Upper lobe of right lung (tissue), 1 donor: ENCODE measurements at regions not wholly inside any gene's neighbourhood (a gene's known extent, or its start where the extent isn't known, plus 50 kb on each side); places are given as distances from the start of the nearest gene placed in this dataset.
"Not testable (repeated sequence)": the region's sequence is repeated elsewhere in the genome, so short reads cannot be mapped to it uniquely, and the experiment has no call there.

Experiments
- ATAC-seq: fragments of 200-7000 bp; cut with Tn5 transposase; one replicate; pipeline ENCODE4 v1.9.1; 2020; ENCODE audit warnings: mild to moderate bottlenecking, moderate library complexity
- DNase-seq: peaks from one replicate; pipeline ENCODE4 v3.0.0-alpha.2; 2020
- H3K27ac ChIP-seq: fragments of 200-600 bp; one replicate; pipeline ENCODE4 v1.8.0; 2022
- H3K27me3 ChIP-seq: fragments of 200-600 bp; one replicate; pipeline ENCODE4 v1.8.0; 2022; ENCODE audit warnings: mild to moderate bottlenecking
- H3K36me3 ChIP-seq: fragments of 200-600 bp; one replicate; pipeline ENCODE4 v1.8.0; 2022
- H3K4me1 ChIP-seq: fragments of 200-600 bp; one replicate; pipeline ENCODE4 v1.8.0; 2022
- H3K4me3 ChIP-seq: fragments of 200-600 bp; one replicate; pipeline ENCODE4 v1.8.0; 2022; ENCODE audit warnings: mild to moderate bottlenecking
- H3K9me3 ChIP-seq: fragments of 200-600 bp; one replicate; pipeline ENCODE4 v1.8.0; 2022
- CTCF ChIP-seq: fragments of 200-600 bp; IDR thresholded peaks from one replicate; pipeline ENCODE4 v1.8.0; 2022; ENCODE audit warnings: antibody characterized with exemption
- intact Hi-C: fragments of 100-400 bp; cut with DNase I; formaldehyde crosslinking; loops from one replicate; pipeline ENCODE4 v1.11.0; 2022
- donor health status: DM: no; HTN: yes; CAD: no; lungs with severe emphysema.

DNA sequence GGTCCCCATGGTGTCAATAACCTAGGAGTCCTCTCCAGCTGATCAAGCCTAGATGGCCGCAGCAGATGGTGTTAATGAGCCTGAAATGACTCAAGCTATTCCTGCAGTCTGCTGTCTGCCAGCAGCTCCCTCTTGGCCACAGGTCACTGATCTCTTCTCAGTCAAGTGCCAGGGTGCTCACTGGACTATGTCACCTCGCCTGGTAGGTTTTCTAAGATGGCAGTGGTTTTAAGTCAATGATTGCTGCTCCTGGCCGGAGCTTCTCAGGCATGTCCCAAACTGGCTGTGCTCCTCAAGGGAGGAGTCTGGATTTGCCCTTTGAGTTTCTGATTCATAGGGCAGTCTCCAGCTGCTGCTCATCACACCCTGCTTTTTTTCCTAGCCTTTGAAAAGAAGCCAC, 58.6 kb upstream of the SHISA6 start:
- Histone ChIP-seq H3K9me3 (no peaks in the 10 kb centered on the region), H3K27ac (no peak overlapping the region), H3K27me3 (no peaks in the 10 kb centered on the region), H3K36me3 (no peaks in the 10 kb centered on the region), H3K4me1 (no peaks in the 10 kb centered on the region), H3K4me3 (no peak overlapping the region)
- no peak for TF ChIP-seq CTCF
- intact Hi-C loops, result no loop called here
- ATAC-seq (no peak), DNase-seq (no peak)

DNA sequence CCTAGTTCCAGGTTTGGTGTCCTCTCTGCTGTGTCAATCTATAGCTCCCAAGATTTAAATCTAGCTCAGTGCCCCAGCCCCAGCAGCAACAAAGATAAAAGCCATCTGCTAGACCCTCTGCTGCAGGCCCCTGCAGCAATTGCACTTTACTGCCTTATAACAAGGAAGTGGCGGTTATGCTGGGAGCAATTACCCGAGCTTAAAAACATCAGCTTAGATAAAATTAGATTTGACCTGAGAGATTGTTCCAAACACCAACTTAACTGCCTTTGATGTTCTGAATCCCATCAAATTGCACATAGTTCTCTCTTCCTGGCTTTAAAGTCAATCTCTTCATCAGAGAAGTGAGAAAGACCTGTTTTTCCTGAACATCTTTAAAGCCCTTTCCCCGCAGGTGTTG, 62.4 kb upstream of the SHISA6 start:
- intact Hi-C loops, result no loop called here
- H3K4me3 ChIP-seq, result no peak overlapping the region
- H3K27ac ChIP-seq, result no peak overlapping the region
- no peaks in the 10 kb centered on the region for H3K9me3 ChIP-seq
- no peaks in the 10 kb centered on the region for H3K36me3 ChIP-seq
- DNase-seq (no peak), ATAC-seq (no peak)
- TF ChIP-seq CTCF, result no peak
- no peaks in the 10 kb centered on the region for H3K4me1 ChIP-seq
- no peaks in the 10 kb centered on the region for H3K27me3 ChIP-seq

DNA sequence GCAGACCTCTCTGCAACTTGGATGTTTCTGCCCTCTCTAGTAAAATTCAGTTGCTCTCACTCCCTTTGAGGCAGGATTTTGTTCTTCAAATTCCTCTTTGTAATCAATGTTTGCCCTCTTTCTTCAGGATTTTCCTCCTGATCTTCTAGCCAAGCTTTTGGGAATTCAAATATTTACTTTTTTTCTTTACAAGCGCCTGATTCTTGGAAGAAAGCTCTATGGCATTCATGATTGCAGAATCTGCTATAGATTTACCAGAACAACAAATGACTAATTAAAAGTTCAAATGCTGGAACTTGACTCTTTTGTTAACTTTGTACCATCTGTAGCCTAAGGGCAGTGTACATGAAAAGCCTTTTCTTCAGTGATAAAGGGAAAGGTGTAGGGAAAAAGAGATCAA, 63.7 kb upstream of the SHISA6 start:
- Histone ChIP-seq H3K27ac (no peak overlapping the region), H3K4me1 (no peaks in the 10 kb centered on the region), H3K4me3 (no peak overlapping the region), H3K36me3 (no peaks in the 10 kb centered on the region), H3K9me3 (no peaks in the 10 kb centered on the region), H3K27me3 (no peaks in the 10 kb centered on the region)
- TF ChIP-seq CTCF, result no peak
- ATAC-seq (no peak), DNase-seq (no peak)
- intact Hi-C loops, result no loop called here

- H3K27me3 ChIP-seq, result no peaks in the 10 kb centered on the region
- H3K9me3 ChIP-seq, result no peaks in the 10 kb centered on the region
- intact Hi-C loops, result no loop called here
- no peaks in the 10 kb centered on the region for H3K36me3 ChIP-seq
- no peak overlapping the region for H3K4me3 ChIP-seq
- no peak overlapping the region for H3K27ac ChIP-seq
- ATAC-seq, result no peak
- no peak for DNase-seq
- no peaks in the 10 kb centered on the region for H3K4me1 ChIP-seq
- no peak for TF ChIP-seq CTCF
These were observed 64.5 kb upstream of the SHISA6 start for GRCh38 chr17:11176549-11176948.

DNA sequence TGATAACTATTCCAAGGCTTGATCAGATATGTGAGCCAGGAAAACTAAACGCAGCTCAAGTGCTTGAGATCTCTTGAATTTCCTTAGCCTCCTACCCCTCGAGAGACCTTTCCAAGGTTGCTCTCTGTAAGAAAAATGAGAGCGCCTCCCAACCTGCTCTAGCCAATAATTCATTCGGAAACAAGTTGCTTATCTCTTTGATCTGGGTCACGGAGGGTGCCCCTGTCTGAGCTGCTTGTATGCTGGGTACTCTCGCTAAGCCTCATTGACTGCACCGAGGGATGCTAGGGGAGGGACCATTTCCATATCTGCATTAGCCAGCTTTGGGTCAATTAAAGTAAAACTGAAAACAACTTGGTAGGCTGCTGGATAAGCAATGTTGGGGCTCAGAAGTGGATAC, 70.1 kb upstream of the SHISA6 start:
- DNase-seq (no peak), ATAC-seq (no peak)
- no peak for TF ChIP-seq CTCF
- Histone ChIP-seq H3K27ac (no peak overlapping the region), H3K27me3 (no peaks in the 10 kb centered on the region), H3K4me3 (no peak overlapping the region), H3K9me3 (no peaks in the 10 kb centered on the region), H3K4me1 (no peaks in the 10 kb centered on the region), H3K36me3 (no peaks in the 10 kb centered on the region)
- intact Hi-C loops, result no loop called here

- H3K27ac ChIP-seq, result no peak overlapping the region
- H3K27me3 ChIP-seq, result no peaks in the 10 kb centered on the region
- intact Hi-C loops, result no loop called here
- H3K9me3 ChIP-seq, result no peaks in the 10 kb centered on the region
- DNase-seq (no peak), ATAC-seq (no peak)
- no peak overlapping the region for H3K4me3 ChIP-seq
- TF ChIP-seq CTCF, result no peak
- H3K36me3 ChIP-seq, result no peaks in the 10 kb centered on the region
- no peaks in the 10 kb centered on the region for H3K4me1 ChIP-seq
These were observed 89.1 kb upstream of the SHISA6 start for GRCh38 chr17:11151818-11152425.

DNA sequence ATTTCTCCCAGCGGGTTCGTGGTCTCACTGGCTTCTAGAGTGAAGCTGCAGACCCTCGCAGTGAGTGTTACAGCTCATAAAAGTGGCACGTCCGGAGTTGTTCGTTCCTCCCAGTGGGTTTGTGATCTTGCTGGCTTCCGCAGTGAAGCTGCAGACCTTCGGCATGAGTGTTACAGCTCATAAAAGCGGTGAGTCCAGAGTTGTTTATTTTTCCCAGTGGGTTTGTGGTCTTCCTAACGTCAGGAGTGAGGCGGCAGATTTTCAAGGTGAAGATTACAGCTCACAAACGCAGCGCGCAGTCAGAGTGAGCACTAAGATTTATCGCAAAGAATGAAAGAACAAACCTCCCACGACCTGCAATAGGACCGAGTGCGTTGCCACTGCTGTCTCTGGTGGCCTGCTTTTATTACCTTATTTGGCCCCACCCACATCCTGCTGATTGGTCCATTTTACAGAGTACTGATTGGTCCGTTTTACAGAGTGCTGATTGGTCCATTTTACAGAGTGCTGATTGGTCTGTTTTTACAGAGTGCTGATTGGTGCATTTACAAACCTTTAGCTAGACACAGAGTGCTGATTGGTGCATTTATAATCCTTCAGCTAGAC, 90.0 kb upstream of the SHISA6 start:
- H3K27me3 ChIP-seq, H3K9me3 ChIP-seq, ATAC-seq, DNase-seq, intact Hi-C loops, H3K27ac ChIP-seq, H3K36me3 ChIP-seq, H3K4me1 ChIP-seq, H3K4me3 ChIP-seq: not testable (repeated sequence)
